NB4 (cell line): ENCODE measurements at regions not wholly inside any gene's neighbourhood (a gene's known extent, or its start where the extent isn't known, plus 50 kb on each side); places are given as distances from the start of the nearest gene placed in this dataset.

Experiments used
- DNase-seq: peaks from one replicate; pipeline ENCODE4 v3.0.0; 2010; ENCODE audit warnings: low read depth
- H3K4me3 ChIP-seq: one replicate; pipeline ENCODE4 v1.5.1; 2011; ENCODE audit warnings: mild to moderate bottlenecking, low read depth, low read length, moderate library complexity
- MYC ChIP-seq: IDR thresholded peaks from 2 replicates; pipeline ENCODE4 v1.6.1; 2011; ENCODE audit warnings: low read depth, low read length
- POLR2A ChIP-seq: IDR thresholded peaks from 2 replicates; pipeline ENCODE4 v1.6.1; 2011; ENCODE audit warnings: mild to moderate bottlenecking; ENCODE audit not compliant: insufficient read length; ENCODE audit errors: extremely low read depth
- TF ChIP-seq, protein P1 (sequence below): IDR thresholded peaks from one replicate; pipeline ENCODE4 v1.5.1; 2012; ENCODE audit warnings: low read depth, low read length
- TF ChIP-seq, protein P2 (sequence below): IDR thresholded peaks from 2 replicates; pipeline ENCODE4 v1.6.1; 2011; ENCODE audit warnings: low read depth, low read length

DNA sequence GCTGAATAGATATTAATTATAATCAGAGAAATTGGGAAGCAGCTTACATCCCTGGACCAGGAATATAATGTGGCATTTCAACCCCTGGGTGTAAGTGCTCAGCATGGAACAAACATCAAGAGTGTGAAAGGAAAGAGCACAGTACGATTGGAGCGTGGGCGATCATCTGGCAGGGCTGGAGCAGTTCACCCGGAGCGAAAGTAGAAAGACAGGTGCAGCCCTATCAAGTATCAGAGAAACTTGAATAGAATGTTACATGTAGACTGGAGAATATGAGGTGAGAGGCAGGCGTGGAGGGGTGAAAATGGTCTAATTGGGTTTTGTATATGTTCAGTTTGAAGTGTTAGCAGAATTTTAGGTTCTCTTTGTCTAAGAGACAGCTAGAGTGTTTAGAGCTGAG is 303.0 kb downstream of the MDFIC start:
- no peak for TF ChIP-seq POLR2A
- TF ChIP-seq, protein P1, sequence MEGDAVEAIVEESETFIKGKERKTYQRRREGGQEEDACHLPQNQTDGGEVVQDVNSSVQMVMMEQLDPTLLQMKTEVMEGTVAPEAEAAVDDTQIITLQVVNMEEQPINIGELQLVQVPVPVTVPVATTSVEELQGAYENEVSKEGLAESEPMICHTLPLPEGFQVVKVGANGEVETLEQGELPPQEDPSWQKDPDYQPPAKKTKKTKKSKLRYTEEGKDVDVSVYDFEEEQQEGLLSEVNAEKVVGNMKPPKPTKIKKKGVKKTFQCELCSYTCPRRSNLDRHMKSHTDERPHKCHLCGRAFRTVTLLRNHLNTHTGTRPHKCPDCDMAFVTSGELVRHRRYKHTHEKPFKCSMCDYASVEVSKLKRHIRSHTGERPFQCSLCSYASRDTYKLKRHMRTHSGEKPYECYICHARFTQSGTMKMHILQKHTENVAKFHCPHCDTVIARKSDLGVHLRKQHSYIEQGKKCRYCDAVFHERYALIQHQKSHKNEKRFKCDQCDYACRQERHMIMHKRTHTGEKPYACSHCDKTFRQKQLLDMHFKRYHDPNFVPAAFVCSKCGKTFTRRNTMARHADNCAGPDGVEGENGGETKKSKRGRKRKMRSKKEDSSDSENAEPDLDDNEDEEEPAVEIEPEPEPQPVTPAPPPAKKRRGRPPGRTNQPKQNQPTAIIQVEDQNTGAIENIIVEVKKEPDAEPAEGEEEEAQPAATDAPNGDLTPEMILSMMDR, result no peak
- TF ChIP-seq, protein P2, sequence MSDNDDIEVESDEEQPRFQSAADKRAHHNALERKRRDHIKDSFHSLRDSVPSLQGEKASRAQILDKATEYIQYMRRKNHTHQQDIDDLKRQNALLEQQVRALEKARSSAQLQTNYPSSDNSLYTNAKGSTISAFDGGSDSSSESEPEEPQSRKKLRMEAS, result no peak
- no peak for TF ChIP-seq MYC
- no peak for DNase-seq
- no peak overlapping the region for H3K4me3 ChIP-seq

DNA sequence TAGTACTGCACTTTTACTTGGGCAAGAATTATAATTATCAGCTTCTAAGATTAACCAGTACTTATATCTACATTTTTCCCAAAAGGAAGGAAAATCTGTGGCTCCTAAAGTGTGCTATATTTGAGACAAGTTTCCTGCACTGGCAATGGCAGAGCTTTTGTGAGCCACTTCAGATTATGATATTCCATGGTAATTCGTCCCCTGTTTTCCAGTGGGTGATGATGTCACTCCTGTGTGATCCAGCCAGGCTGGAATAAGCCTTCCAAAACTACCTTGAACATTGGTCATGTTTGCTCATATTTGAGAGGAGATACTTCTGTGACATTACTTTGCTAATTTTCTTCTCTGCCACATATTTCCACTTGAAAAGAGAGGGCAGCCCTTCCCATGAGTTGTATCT is 302.1 kb downstream of the MDFIC start:
- DNase-seq, result no peak
- TF ChIP-seq POLR2A (no peak), MYC (no peak)
- TF ChIP-seq, protein P1, result no peak
- H3K4me3 ChIP-seq, result no peak overlapping the region

DNA sequence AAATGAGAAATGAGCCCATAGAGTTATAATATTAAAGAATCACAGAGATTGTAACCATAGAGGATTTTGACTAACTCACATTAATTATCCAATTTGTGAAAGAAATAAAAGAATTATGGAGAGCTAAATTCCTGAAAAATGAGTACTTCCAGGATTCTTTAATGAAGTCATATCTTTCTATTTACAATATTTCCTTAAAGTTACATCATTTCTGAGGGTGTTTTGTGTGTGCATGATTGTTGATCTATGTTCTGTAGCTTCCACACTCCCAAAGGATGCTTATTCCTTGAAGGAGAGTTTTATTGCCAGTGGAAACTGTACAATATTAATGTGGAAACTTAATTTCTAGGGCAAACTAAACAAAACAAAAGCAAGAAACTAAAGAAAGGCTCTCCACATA is 299.6 kb downstream of the MDFIC start:
- TF ChIP-seq, protein P2, result no peak
- H3K4me3 ChIP-seq, result no peak overlapping the region
- DNase-seq, result no peak

DNA sequence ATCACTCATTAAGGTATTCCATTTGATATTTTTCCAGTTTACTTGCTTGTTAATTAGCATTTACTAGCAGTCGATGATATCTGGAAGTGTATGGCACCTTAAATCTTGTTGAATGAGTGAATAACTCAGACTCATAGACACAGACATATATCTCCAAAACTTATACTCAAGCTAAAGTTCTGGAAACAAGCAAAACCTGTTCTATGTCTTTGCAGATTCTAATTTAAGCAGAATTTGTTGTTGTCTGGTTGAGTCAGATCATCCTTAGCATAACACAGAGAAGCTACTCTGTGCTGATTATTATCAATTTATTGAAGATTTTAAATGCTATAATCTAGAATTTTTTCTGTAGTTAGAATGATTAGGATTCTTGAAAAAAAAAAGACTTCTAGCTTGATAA is 296.2 kb downstream of the MDFIC start:
- no peak overlapping the region for H3K4me3 ChIP-seq
- no peak for DNase-seq
- TF ChIP-seq, protein P2, result no peak
- no peak for TF ChIP-seq MYC
- no peak for TF ChIP-seq POLR2A
- TF ChIP-seq, protein P1, result no peak

DNA sequence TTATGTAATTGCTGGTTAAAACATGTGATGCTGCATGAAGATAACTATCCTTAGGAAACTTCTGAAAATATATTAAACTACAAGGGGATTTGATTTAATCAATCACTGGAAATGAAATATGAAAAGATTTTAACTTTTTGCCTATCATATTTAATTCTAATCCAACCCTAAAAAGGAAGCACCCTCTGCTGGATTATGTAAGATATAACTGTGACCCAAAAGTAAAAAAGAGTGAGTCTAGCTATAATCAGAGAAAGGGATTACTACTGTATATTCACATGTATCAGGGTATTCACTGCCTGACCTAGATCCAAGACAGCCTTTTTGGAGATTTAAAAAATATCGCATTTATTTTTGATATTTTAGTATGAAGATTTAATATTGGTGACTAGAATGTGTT is 295.5 kb downstream of the MDFIC start:
- TF ChIP-seq, protein P2, result no peak
- TF ChIP-seq POLR2A (no peak), MYC (no peak)
- TF ChIP-seq, protein P1, result no peak
- no peak for DNase-seq
- no peak overlapping the region for H3K4me3 ChIP-seq

DNA sequence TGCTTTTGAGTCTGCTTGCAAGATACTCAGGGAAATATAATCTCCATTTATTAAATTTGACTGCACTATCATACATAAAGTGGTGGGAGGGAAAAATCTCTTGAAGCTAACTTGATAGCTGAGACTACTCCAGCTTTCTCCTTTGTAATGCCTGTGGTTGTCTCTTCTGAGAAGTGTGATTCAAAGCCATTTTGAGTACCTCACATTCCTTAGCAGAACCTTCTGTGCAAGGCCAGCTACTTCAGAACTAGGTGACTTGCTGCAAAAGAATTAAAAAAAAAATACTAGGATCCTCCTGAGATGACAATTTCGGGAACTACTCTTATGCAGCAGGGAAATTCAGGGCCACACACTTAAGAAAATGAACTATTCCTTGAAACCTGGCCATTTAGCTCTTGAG is 294.8 kb downstream of the MDFIC start:
- no peak for DNase-seq
- H3K4me3 ChIP-seq, result no peak overlapping the region
- no peak for TF ChIP-seq MYC
- TF ChIP-seq, protein P2, result no peak
- TF ChIP-seq, protein P1, result no peak
- TF ChIP-seq POLR2A, result no peak
